GM18907 (cell line): ENCODE measurements at regions not wholly inside any gene's neighbourhood (a gene's known extent, or its start where the extent isn't known, plus 50 kb on each side); places are given as distances from the start of the nearest gene placed in this dataset.

ENCODE experiments used
- ATAC-seq: cut with Tn5 transposase; IDR thresholded peaks from one replicate; pipeline ENCODE4 v1.9.1; 2021; ENCODE audit warnings: mild to moderate bottlenecking, moderate library complexity; ENCODE audit not compliant: unreplicated experiment

GRCh38 chr1:82931006-82931405, 1067.9 kb downstream of the TTLL7 start:
- ATAC-seq = no peak

GRCh38 chr1:82927753-82928152, 1071.2 kb downstream of the TTLL7 start:
- no peak for ATAC-seq

- ATAC-seq = no peak
Observed at GRCh38 chr1:82924666-82925065, 1074.3 kb downstream of the TTLL7 start.

GRCh38 chr1:82923931-82924330, 1075.0 kb downstream of the TTLL7 start:
- no peak for ATAC-seq

GRCh38 chr1:82921759-82922158, 1077.2 kb downstream of the TTLL7 start:
- ATAC-seq = no peak

- no peak for ATAC-seq
Observed at GRCh38 chr1:82920418-82921248, 1078.3 kb downstream of the TTLL7 start.

GRCh38 chr1:82919837-82920236, 1079.1 kb downstream of the TTLL7 start:
- ATAC-seq = no peak

GRCh38 chr1:82907313-82907712, 1091.6 kb downstream of the TTLL7 start:
- no peak for ATAC-seq

- no peak for ATAC-seq
Observed at GRCh38 chr1:82903626-82904025, 1095.3 kb downstream of the TTLL7 start.

GRCh38 chr1:82901561-82901960, 1097.4 kb downstream of the TTLL7 start:
- ATAC-seq = no peak

GRCh38 chr1:82901118-82901517, 1097.8 kb downstream of the TTLL7 start:
- ATAC-seq = no peak

GRCh38 chr1:82899017-82899416, 1098.3 kb downstream of the ADGRL2 start:
- no peak for ATAC-seq

GRCh38 chr1:82897549-82897948, 1096.8 kb downstream of the ADGRL2 start:
- no peak for ATAC-seq

- ATAC-seq = no peak
Observed at GRCh38 chr1:82896036-82896435, 1095.3 kb downstream of the ADGRL2 start.

- ATAC-seq = no peak
Observed at GRCh38 chr1:82894635-82895034, 1093.9 kb downstream of the ADGRL2 start.

- no peak for ATAC-seq
Observed at GRCh38 chr1:82893712-82894470, 1093.2 kb downstream of the ADGRL2 start.

- ATAC-seq = no peak
Observed at GRCh38 chr1:82880506-82880905, 1079.8 kb downstream of the ADGRL2 start.

- ATAC-seq = no peak
Observed at GRCh38 chr1:82879701-82880305, 1079.1 kb downstream of the ADGRL2 start.

- no peak for ATAC-seq
Observed at GRCh38 chr1:82875170-82875569, 1074.4 kb downstream of the ADGRL2 start.

GRCh38 chr1:82874041-82874440, 1073.3 kb downstream of the ADGRL2 start:
- ATAC-seq = no peak

GRCh38 chr1:82870332-82870731, 1069.6 kb downstream of the ADGRL2 start:
- no peak for ATAC-seq

GRCh38 chr1:82867781-82868180, 1067.0 kb downstream of the ADGRL2 start:
- no peak for ATAC-seq
